Left lung (tissue), 4 donors: ENCODE measurements at regions not wholly inside any gene's neighbourhood (a gene's known extent, or its start where the extent isn't known, plus 50 kb on each side); places are given as distances from the start of the nearest gene placed in this dataset.

Source experiments
- ATAC-seq: fragments of 200-7000 bp; cut with Tn5 transposase; one replicate; pipeline ENCODE4 v1.9.1; 2020; ENCODE audit warnings: moderate library complexity
- DNase-seq, 4 donors: peaks; one replicate each; pipeline ENCODE4 v3.0.0-alpha.2; 2013 to 2020
- H3K27ac ChIP-seq, 2 donors: fragments of 200-600 bp; sonication (generic) in 1 of 2; one replicate each; pipeline versions ENCODE4 v1.5.0 to v1.8.0; 2020 to 2021
- H3K27me3 ChIP-seq, 2 donors: fragments of 200-600 bp; sonication (generic) in 1 of 2; one replicate each; pipeline versions ENCODE4 v1.5.0 to v1.8.0; 2020 to 2021
- H3K36me3 ChIP-seq, 2 donors: fragments of 200-600 bp; sonication (generic) in 1 of 2; one replicate each; pipeline versions ENCODE4 v1.5.0 to v1.8.0; 2020 to 2021
- H3K4me1 ChIP-seq, 2 donors: fragments of 200-600 bp; one replicate each; pipeline ENCODE4 v1.8.0; 2021
- H3K4me3 ChIP-seq, 2 donors: fragments of 200-600 bp; sonication (generic) in 1 of 2; one replicate each; pipeline versions ENCODE4 v1.5.0 to v1.8.0; 2020 to 2021; ENCODE audit warnings: mild to moderate bottlenecking in 1 of 2
- H3K9me3 ChIP-seq, 2 donors: fragments of 200-600 bp; sonication (generic) in 1 of 2; one replicate each; pipeline versions ENCODE4 v1.5.0 to v1.8.0; 2020 to 2021
- CTCF ChIP-seq, 2 donors: fragments of 200-600 bp; sonication (generic) in 1 of 2; IDR thresholded peaks; one replicate each; pipeline versions ENCODE4 v1.5.0 to v1.8.0; 2021; ENCODE audit warnings: antibody characterized with exemption in 2 of 2
- intact Hi-C, 2 donors: fragments of 100-400 bp; cut with DNase I; formaldehyde crosslinking; loops; one replicate each; pipeline versions ENCODE4 v1.11.2 to v1.14.2; 2022
- donor health status: DM: no; HTN: yes; CAD: no.
- donor health status: DM: no; HTN: no; CAD: no.

GRCh38 chr3:106805625-106806024 lies 571.6 kb upstream of the CCDC54 start:
- ATAC-seq: no peak
- TF ChIP-seq CTCF (IDR thresholded peaks at IDR 0.05): no peak
- DNase-seq: no peak
- intact Hi-C loops: no loop called here
- Histone ChIP-seq H3K4me3 (no peak overlapping the region), H3K36me3 (no peaks in the 10 kb centered on the region), H3K27ac (no peak overlapping the region), H3K27me3 (no peaks in the 10 kb centered on the region), H3K9me3 (no peaks in the 10 kb centered on the region), H3K4me1 (no peaks in the 10 kb centered on the region)

GRCh38 chr3:106806964-106807363 lies 570.3 kb upstream of the CCDC54 start:
- no peak for TF ChIP-seq CTCF (IDR thresholded peaks at IDR 0.05)
- DNase-seq (no peak), ATAC-seq (no peak)
- H3K27me3 ChIP-seq: no peaks in the 10 kb centered on the region
- H3K4me3 ChIP-seq: no peak overlapping the region
- no peaks in the 10 kb centered on the region for H3K36me3 ChIP-seq
- intact Hi-C loops: no loop called here
- no peaks in the 10 kb centered on the region for H3K4me1 ChIP-seq
- no peak overlapping the region for H3K27ac ChIP-seq
- no peaks in the 10 kb centered on the region for H3K9me3 ChIP-seq

GRCh38 chr3:106809041-106809440 lies 568.2 kb upstream of the CCDC54 start:
- no peaks in the 10 kb centered on the region for H3K4me1 ChIP-seq
- ATAC-seq (no peak), DNase-seq (no peak)
- TF ChIP-seq CTCF (IDR thresholded peaks at IDR 0.05): no peak
- H3K27ac ChIP-seq: no peak overlapping the region
- intact Hi-C loops: no loop called here
- no peak overlapping the region for H3K4me3 ChIP-seq
- no peaks in the 10 kb centered on the region for H3K36me3 ChIP-seq
- no peaks in the 10 kb centered on the region for H3K9me3 ChIP-seq
- H3K27me3 ChIP-seq: no peaks in the 10 kb centered on the region

- intact Hi-C loops: no loop called here
- no peaks in the 10 kb centered on the region for H3K4me1 ChIP-seq
- H3K4me3 ChIP-seq: no peak overlapping the region
- no peaks in the 10 kb centered on the region for H3K36me3 ChIP-seq
- no peaks in the 10 kb centered on the region for H3K27me3 ChIP-seq
- H3K9me3 ChIP-seq: no peaks in the 10 kb centered on the region
- no peak for TF ChIP-seq CTCF (IDR thresholded peaks at IDR 0.05)
- H3K27ac ChIP-seq: no peak overlapping the region
- DNase-seq (peak in 2 of 4 donors; percentile 35 to 37), ATAC-seq (no peak)
Observed at GRCh38 chr3:106809623-106810299, 567.5 kb upstream of the CCDC54 start.

- H3K9me3 ChIP-seq: no peaks in the 10 kb centered on the region
- H3K27ac ChIP-seq: no peak overlapping the region
- intact Hi-C loops: no loop called here
- ATAC-seq (no peak), DNase-seq (peak in 2 of 4 donors; percentile 58 to 61)
- H3K4me1 ChIP-seq: no peaks in the 10 kb centered on the region
- no peaks in the 10 kb centered on the region for H3K36me3 ChIP-seq
- no peak for TF ChIP-seq CTCF (IDR thresholded peaks at IDR 0.05)
- no peak overlapping the region for H3K4me3 ChIP-seq
- H3K27me3 ChIP-seq: no peaks in the 10 kb centered on the region
Observed at GRCh38 chr3:106810300-106810875, 566.9 kb upstream of the CCDC54 start.
